ENCODE measurements at regions not wholly inside any gene's neighbourhood (a gene's known extent, or its start where the extent isn't known, plus 50 kb on each side); places are given as distances from the start of the nearest gene placed in this dataset.

GRCh38 chr22:22811016-22812009 is 76.3 kb upstream of the IGLL5 start:
- Histone ChIP-seq H3K4me3 (ENCODE audit: low read length) (no peak overlapping the region), H3K27me3 (ENCODE audit: control insufficient read depth in 1 of 2, insufficient read depth in 2 of 2, low read length in 2 of 2) (no peaks in the 10 kb centered on the region), H3K27ac (ENCODE audit: low read depth in 1 of 2, low read length in 2 of 2) (no peak overlapping the region), H3K9me3 (ENCODE audit: control insufficient read depth in 1 of 2, insufficient read depth in 1 of 2, low read length in 2 of 2) (no peaks in the 10 kb centered on the region), H3K36me3 (ENCODE audit: insufficient read depth, low read length) (no peaks in the 10 kb centered on the region), H3K4me1 (ENCODE audit: insufficient read depth, low read length) (peaks cover 62% of the 10 kb centered on the region)
- Mint-ChIP-seq H3K4me1 (ENCODE audit: low read depth) (peaks cover 74% of the 10 kb centered on the region), H3K9me3 (no peaks in the 10 kb centered on the region), H3K36me3 (ENCODE audit: low read depth) (no peaks in the 10 kb centered on the region), H3K27me3 (no peaks in the 10 kb centered on the region), H3K4me3 (no peak overlapping the region), H3K27ac (peak overlapping the region; percentile 52)
- no peak for TF ChIP-seq CTCF (IDR thresholded peaks at IDR 0.05)
- intact Hi-C loops (cut with DNase I, micrococcal nuclease) = no loop called here
- no peak for DNase-seq
- POLR2A ChIA-PET = interaction anchor here (0.8 to 1.4 kb wide), 2 partner anchors 8 to 9 kb away, joined by 4 read pairs; no protein-coding TSS in a partner anchor
- CTCF ChIA-PET = interaction anchor here (1.0 to 1.1 kb wide), 2 partner anchors 37 to 66 kb away, joined by 3 to 4 read pairs; no protein-coding TSS in a partner anchor
- no peak for ATAC-seq (ENCODE audit: poor library complexity)

DNA sequence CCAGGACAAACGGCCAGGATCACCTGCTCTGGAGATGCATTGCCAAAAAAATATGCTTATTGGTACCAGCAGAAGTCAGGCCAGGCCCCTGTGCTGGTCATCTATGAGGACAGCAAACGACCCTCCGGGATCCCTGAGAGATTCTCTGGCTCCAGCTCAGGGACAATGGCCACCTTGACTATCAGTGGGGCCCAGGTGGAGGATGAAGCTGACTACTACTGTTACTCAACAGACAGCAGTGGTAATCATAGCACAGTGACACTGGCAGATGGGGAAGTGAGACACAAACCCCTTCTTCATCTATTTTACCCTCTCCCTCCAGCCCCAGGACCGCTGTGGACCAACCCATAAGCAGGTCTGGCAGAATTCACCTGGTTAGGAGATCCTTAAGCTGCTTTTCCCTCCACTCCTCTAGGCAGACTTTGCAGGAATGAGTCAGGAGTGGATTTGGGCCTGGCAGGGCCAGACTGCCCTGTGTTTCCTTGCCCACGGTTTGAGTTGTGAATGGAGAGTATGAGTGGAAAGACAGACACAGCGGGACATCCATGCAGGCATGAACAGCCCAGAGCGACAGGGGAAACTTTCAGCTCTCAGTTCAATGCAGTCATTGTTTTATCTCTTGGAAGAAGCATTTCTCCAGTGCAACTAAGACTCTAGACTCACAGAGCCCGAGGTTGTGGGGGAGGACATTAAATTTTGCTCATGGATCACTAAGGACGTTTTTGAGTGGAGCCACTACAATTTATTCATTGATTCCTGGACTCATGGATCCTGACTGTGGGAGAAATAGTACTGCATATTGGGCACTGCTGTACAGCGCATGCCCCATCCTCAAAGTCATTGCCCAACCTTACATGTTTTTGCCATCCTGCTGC is 75.3 kb upstream of the IGLL5 start:
- POLR2A ChIA-PET = interaction anchor here (0.6 to 1.4 kb wide), 2 partner anchors 8 to 48 kb away, joined by 3 to 4 read pairs; no protein-coding TSS in a partner anchor
- no peaks in the 10 kb centered on the region for H3K36me3 ChIP-seq (ENCODE audit: insufficient read depth, low read length)
- no peak overlapping the region for H3K27ac ChIP-seq (ENCODE audit: low read depth in 1 of 2, low read length in 2 of 2)
- peaks cover 72% of the 10 kb centered on the region for H3K4me1 ChIP-seq (ENCODE audit: insufficient read depth, low read length)
- Mint-ChIP-seq H3K36me3 (ENCODE audit: low read depth) (no peaks in the 10 kb centered on the region), H3K27me3 (no peaks in the 10 kb centered on the region), H3K27ac (peak overlapping the region; percentile 66), H3K4me1 (ENCODE audit: low read depth) (peaks cover 76% of the 10 kb centered on the region), H3K4me3 (no peak overlapping the region), H3K9me3 (no peaks in the 10 kb centered on the region)
- intact Hi-C loops (cut with DNase I, micrococcal nuclease) = no loop called here
- no peak for TF ChIP-seq CTCF (IDR thresholded peaks at IDR 0.05)
- H3K4me3 ChIP-seq (ENCODE audit: low read length) = no peak overlapping the region
- H3K9me3 ChIP-seq (ENCODE audit: control insufficient read depth in 1 of 2, insufficient read depth in 1 of 2, low read length in 2 of 2) = no peaks in the 10 kb centered on the region
- DNase-seq (no peak), ATAC-seq (ENCODE audit: poor library complexity) (no peak)
- no peaks in the 10 kb centered on the region for H3K27me3 ChIP-seq (ENCODE audit: control insufficient read depth in 1 of 2, insufficient read depth in 2 of 2, low read length in 2 of 2)
- CTCF ChIA-PET = interaction anchor here (1.0 to 1.3 kb wide), 2 partner anchors 10 to 36 kb away, joined by 4 to 5 read pairs; no protein-coding TSS in a partner anchor
